ENCODE measurements at regions not wholly inside any gene's neighbourhood (a gene's known extent, or its start where the extent isn't known, plus 50 kb on each side); places are given as distances from the start of the nearest gene placed in this dataset.
A peak's percentile ranks its signal among the peaks of the same experiment; 100 is the strongest.

DNA sequence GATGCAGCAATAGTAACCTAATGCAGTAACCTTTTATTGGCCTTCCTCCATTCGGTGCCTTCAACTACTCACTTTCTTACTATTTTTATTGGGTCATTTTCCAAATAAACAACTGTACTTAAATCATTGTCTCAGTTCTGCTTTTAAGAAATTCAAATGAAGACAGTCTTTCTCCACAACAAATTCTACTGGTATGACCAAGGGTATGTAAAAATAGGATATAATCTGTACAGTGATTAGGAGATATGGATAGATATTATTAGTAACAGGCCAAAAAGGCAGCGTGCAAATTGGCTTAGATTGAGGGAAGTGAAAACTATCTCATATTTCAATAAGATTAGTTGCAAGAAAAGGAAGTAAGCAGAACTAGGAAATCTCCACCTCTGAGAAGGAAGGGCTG is 177.4 kb upstream of the PPP1R2C start:
- H3K27ac Mint-ChIP-seq = peak overlapping the region; percentile 73
- peaks cover 26% of the 10 kb centered on the region for H3K36me3 Mint-ChIP-seq
- CTCF ChIA-PET = interaction anchor here (1.1 kb wide), 1 partner anchor 8 kb away, joined by 4 read pairs; no protein-coding TSS in a partner anchor
- peaks cover 2% of the 10 kb centered on the region for H3K9me3 Mint-ChIP-seq (ENCODE audit: low read depth)
- no peak overlapping the region for H3K4me3 Mint-ChIP-seq
- ATAC-seq = no peak
- no peaks in the 10 kb centered on the region for H3K27me3 Mint-ChIP-seq
- no peak for DNase-seq
- peaks cover 28% of the 10 kb centered on the region for H3K4me1 Mint-ChIP-seq

- Mint-ChIP-seq H3K4me1 (no peaks in the 10 kb centered on the region), H3K9me3 (ENCODE audit: low read depth) (no peaks in the 10 kb centered on the region), H3K27ac (no peak overlapping the region), H3K36me3 (peaks cover 6% of the 10 kb centered on the region), H3K4me3 (no peak overlapping the region), H3K27me3 (no peaks in the 10 kb centered on the region)
- no peak for DNase-seq
- CTCF ChIA-PET = interaction anchor here (1.5 kb wide), 1 partner anchor 8 kb away, joined by 3 read pairs; no protein-coding TSS in a partner anchor
- ATAC-seq = no peak
Measured at GRCh38 chrX:42967681-42968300, 189.8 kb upstream of the PPP1R2C start.

DNA sequence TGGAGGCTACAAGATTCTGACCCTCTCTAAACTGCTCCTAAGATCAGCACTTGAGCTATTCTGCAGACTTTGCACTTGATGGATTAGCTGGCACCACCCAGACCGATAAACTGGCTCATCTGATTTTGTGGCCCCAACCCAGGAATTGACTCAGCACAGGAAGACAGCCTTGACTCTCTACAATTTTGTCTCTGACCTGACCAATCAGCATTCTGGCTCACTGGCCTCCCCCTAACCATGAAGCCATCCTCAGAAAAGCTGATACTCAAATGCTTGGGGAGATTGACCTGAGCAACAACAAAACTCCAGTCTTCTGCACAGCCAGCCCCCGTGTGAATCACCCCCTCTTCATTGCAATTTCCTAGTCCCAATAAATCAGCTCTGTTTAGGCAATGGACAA is 195.4 kb upstream of the PPP1R2C start:
- Mint-ChIP-seq H3K4me3 (no peak overlapping the region), H3K36me3 (peaks cover 7% of the 10 kb centered on the region), H3K9me3 (ENCODE audit: low read depth) (peaks cover 2% of the 10 kb centered on the region), H3K4me1 (peaks cover 11% of the 10 kb centered on the region), H3K27ac (no peak overlapping the region), H3K27me3 (no peaks in the 10 kb centered on the region)
- CTCF ChIA-PET = interaction anchor here (0.7 kb wide), 1 partner anchor 29 kb away, joined by 3 read pairs; no protein-coding TSS in a partner anchor
- no peak for ATAC-seq
- peak; percentile 37 for DNase-seq

GRCh38 chrX:42975906-42976305 is 197.9 kb upstream of the PPP1R2C start:
- Mint-ChIP-seq H3K4me3 (no peak overlapping the region), H3K27me3 (no peaks in the 10 kb centered on the region), H3K4me1 (peaks cover 11% of the 10 kb centered on the region), H3K27ac (no peak overlapping the region), H3K36me3 (peaks cover 4% of the 10 kb centered on the region), H3K9me3 (ENCODE audit: low read depth) (peaks cover 2% of the 10 kb centered on the region)
- CTCF ChIA-PET = interaction anchor here (1.2 kb wide), 1 partner anchor 8 kb away, joined by 3 read pairs; no protein-coding TSS in a partner anchor
- DNase-seq (no peak), ATAC-seq (no peak)

- peaks cover 2% of the 10 kb centered on the region for H3K9me3 Mint-ChIP-seq (ENCODE audit: low read depth)
- CTCF ChIA-PET = interaction anchor here (1.2 kb wide), 1 partner anchor 9 kb away, joined by 3 read pairs; no protein-coding TSS in a partner anchor
- H3K4me3 Mint-ChIP-seq = no peak overlapping the region
- H3K4me1 Mint-ChIP-seq = peaks cover 11% of the 10 kb centered on the region
- peaks cover 4% of the 10 kb centered on the region for H3K36me3 Mint-ChIP-seq
- H3K27me3 Mint-ChIP-seq = no peaks in the 10 kb centered on the region
- peak overlapping the region; percentile 24 for H3K27ac Mint-ChIP-seq
- no peak for ATAC-seq
- no peak for DNase-seq
Measured at GRCh38 chrX:42976746-42977366, 198.9 kb upstream of the PPP1R2C start.

DNA sequence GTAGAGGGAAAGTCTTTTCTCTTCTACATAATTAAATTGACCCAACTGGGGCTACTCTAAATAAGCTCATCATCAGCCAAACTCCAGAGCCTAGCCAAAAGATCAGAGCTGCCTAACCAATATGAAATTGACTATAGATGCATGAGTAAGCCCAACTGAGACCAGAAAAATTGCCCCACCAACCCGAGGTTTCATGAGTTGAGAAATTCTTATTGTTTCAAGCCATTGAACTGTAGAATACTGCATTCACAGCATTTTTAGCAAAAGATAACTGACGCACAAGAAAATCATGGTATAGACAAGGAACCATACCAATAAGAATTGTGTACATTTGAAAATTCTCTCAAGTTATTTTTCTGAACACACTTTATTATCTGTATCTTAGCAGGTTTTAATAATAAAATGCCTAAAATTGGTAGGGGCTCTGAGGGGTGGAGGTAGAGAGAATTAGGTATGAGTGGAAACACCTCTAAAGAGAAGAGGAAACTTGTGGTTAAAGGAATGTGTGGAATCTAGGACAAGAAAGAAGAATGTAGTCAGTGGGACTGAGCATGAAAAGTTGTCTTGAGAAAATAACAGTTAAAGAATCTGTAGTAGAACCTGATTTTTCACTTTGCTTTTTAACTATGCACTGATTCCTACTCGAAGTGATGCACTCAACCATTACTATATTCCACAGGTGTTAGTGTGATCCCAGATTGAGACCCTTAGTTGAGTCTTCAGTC is 200.9 kb upstream of the PPP1R2C start:
- Mint-ChIP-seq H3K36me3 (peaks cover 1% of the 10 kb centered on the region), H3K27ac (no peak overlapping the region), H3K27me3 (no peaks in the 10 kb centered on the region), H3K9me3 (ENCODE audit: low read depth) (peaks cover 2% of the 10 kb centered on the region), H3K4me1 (peaks cover 7% of the 10 kb centered on the region), H3K4me3 (no peak overlapping the region)
- no peak for ATAC-seq
- CTCF ChIA-PET = no interaction called here
- no peak for DNase-seq

DNA sequence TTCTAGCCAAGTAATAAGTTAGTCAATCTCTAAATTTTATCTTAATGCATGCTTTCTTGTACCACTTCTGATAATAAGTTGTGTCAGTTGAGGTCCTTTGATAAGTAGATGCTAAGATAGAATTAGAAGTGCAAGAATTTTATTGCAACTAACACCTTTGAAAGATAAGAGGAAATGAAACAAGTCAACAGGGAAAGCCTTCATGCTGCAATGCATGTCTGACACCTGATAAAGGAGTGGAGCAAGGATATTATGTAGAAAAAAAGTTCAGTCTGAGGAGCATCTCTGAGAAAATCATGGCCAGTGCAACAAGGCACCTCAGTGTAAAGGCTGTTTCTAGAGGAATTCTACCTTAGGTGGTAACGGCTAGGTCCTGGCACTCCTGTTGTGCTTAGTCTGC is 210.7 kb upstream of the PPP1R2C start:
- ATAC-seq (no peak), DNase-seq (no peak)
- H3K4me3 Mint-ChIP-seq = no peak overlapping the region
- H3K4me1 Mint-ChIP-seq = no peaks in the 10 kb centered on the region
- CTCF ChIA-PET = no interaction called here
- no peaks in the 10 kb centered on the region for H3K27me3 Mint-ChIP-seq
- H3K36me3 Mint-ChIP-seq = no peaks in the 10 kb centered on the region
- H3K27ac Mint-ChIP-seq = no peak overlapping the region
- H3K9me3 Mint-ChIP-seq (ENCODE audit: low read depth) = peaks cover 2% of the 10 kb centered on the region

GRCh38 chrX:42992199-42992943 is 214.4 kb upstream of the PPP1R2C start:
- H3K4me3 Mint-ChIP-seq = no peak overlapping the region
- H3K4me1 Mint-ChIP-seq = no peaks in the 10 kb centered on the region
- H3K27me3 Mint-ChIP-seq = no peaks in the 10 kb centered on the region
- no peaks in the 10 kb centered on the region for H3K36me3 Mint-ChIP-seq
- ATAC-seq = no peak
- H3K27ac Mint-ChIP-seq = no peak overlapping the region
- CTCF ChIA-PET = no interaction called here
- H3K9me3 Mint-ChIP-seq (ENCODE audit: low read depth) = peaks cover 4% of the 10 kb centered on the region
- DNase-seq = no peak

DNA sequence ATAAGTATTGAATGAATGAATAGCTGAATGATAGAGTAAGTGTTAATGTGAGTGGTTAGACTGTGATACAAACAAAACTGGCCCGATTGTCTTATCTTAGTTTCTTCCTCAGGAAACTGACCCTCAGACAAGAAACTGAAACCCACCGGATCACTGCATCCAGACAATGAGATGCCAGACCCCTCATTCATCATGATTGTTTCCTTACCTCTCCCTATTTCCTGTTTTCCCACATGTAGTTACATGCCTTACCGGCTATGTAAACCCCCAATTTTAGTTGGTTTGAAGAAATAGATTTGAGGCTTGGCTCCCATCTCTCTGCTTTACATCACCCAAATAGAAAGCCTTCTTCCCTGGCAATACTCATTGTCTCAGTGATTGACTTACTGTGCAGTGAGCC is 218.9 kb upstream of the PPP1R2C start:
- H3K27ac Mint-ChIP-seq = no peak overlapping the region
- no peaks in the 10 kb centered on the region for H3K4me1 Mint-ChIP-seq
- H3K4me3 Mint-ChIP-seq = no peak overlapping the region
- no peaks in the 10 kb centered on the region for H3K27me3 Mint-ChIP-seq
- H3K9me3 Mint-ChIP-seq (ENCODE audit: low read depth) = peaks cover 2% of the 10 kb centered on the region
- CTCF ChIA-PET = no interaction called here
- H3K36me3 Mint-ChIP-seq = no peaks in the 10 kb centered on the region
- no peak for ATAC-seq
- DNase-seq = no peak

GRCh38 chrX:43000121-43000520 is 222.2 kb upstream of the PPP1R2C start:
- Mint-ChIP-seq H3K4me1 (peaks cover 2% of the 10 kb centered on the region), H3K9me3 (ENCODE audit: low read depth) (peaks cover 2% of the 10 kb centered on the region), H3K27ac (no peak overlapping the region), H3K4me3 (no peak overlapping the region), H3K36me3 (no peaks in the 10 kb centered on the region), H3K27me3 (no peaks in the 10 kb centered on the region)
- DNase-seq (no peak), ATAC-seq (no peak)
- CTCF ChIA-PET = no interaction called here

- H3K4me3 Mint-ChIP-seq = no peak overlapping the region
- no peaks in the 10 kb centered on the region for H3K9me3 Mint-ChIP-seq (ENCODE audit: low read depth)
- ATAC-seq (no peak), DNase-seq (no peak)
- H3K36me3 Mint-ChIP-seq = peaks cover 1% of the 10 kb centered on the region
- H3K27me3 Mint-ChIP-seq = no peaks in the 10 kb centered on the region
- peaks cover 2% of the 10 kb centered on the region for H3K4me1 Mint-ChIP-seq
- CTCF ChIA-PET = no interaction called here
- no peak overlapping the region for H3K27ac Mint-ChIP-seq
Measured at GRCh38 chrX:43002526-43003203, 224.7 kb upstream of the PPP1R2C start.

- peaks cover 1% of the 10 kb centered on the region for H3K36me3 Mint-ChIP-seq
- no peak for DNase-seq
- no peaks in the 10 kb centered on the region for H3K27me3 Mint-ChIP-seq
- H3K4me1 Mint-ChIP-seq = peaks cover 2% of the 10 kb centered on the region
- H3K27ac Mint-ChIP-seq = no peak overlapping the region
- H3K9me3 Mint-ChIP-seq (ENCODE audit: low read depth) = no peaks in the 10 kb centered on the region
- CTCF ChIA-PET = no interaction called here
- no peak for ATAC-seq
- no peak overlapping the region for H3K4me3 Mint-ChIP-seq
Measured at GRCh38 chrX:43003204-43003565, 225.2 kb upstream of the PPP1R2C start.

GRCh38 chrX:43003939-43004338 is 226.0 kb upstream of the PPP1R2C start:
- ATAC-seq = no peak
- H3K4me3 Mint-ChIP-seq = no peak overlapping the region
- peaks cover 2% of the 10 kb centered on the region for H3K4me1 Mint-ChIP-seq
- CTCF ChIA-PET = no interaction called here
- peaks cover 1% of the 10 kb centered on the region for H3K36me3 Mint-ChIP-seq
- H3K27ac Mint-ChIP-seq = no peak overlapping the region
- DNase-seq = no peak
- H3K9me3 Mint-ChIP-seq (ENCODE audit: low read depth) = no peaks in the 10 kb centered on the region
- no peaks in the 10 kb centered on the region for H3K27me3 Mint-ChIP-seq
